ENCODE measurements at regions not wholly inside any gene's neighbourhood (a gene's known extent, or its start where the extent isn't known, plus 50 kb on each side); places are given as distances from the start of the nearest gene placed in this dataset.

GRCh38 chr7:85412912-85413311 is 226.1 kb upstream of the SEMA3D start:
- no peaks in the 10 kb centered on the region for H3K36me3 ChIP-seq (ENCODE audit: control insufficient read depth, insufficient read depth, low read length)
- no peak overlapping the region for H3K27ac ChIP-seq (ENCODE audit: low read length)
- no peaks in the 10 kb centered on the region for H3K9me3 ChIP-seq (replicated peaks; ENCODE audit: control insufficient read depth, low read depth, low read length)
- DNase-seq: no peak
- no peaks in the 10 kb centered on the region for H3K4me1 ChIP-seq (ENCODE audit: control insufficient read depth, insufficient read depth, low read length)
- H3K4me3 ChIP-seq (ENCODE audit: low read length): no peak overlapping the region
- no peaks in the 10 kb centered on the region for H3K27me3 ChIP-seq (ENCODE audit: control insufficient read depth, insufficient read depth, low read length)
- no CpG with 5 or more reads among the region's 3 CpGs for WGBS (ENCODE audit: insufficient coverage)

GRCh38 chr7:85407391-85407790 is 220.5 kb upstream of the SEMA3D start:
- Histone ChIP-seq H3K4me3 (ENCODE audit: low read length) (no peak overlapping the region), H3K9me3 (replicated peaks; ENCODE audit: control insufficient read depth, low read depth, low read length) (no peaks in the 10 kb centered on the region), H3K36me3 (ENCODE audit: control insufficient read depth, insufficient read depth, low read length) (no peaks in the 10 kb centered on the region), H3K27ac (ENCODE audit: low read length) (no peak overlapping the region), H3K27me3 (ENCODE audit: control insufficient read depth, insufficient read depth, low read length) (no peaks in the 10 kb centered on the region), H3K4me1 (ENCODE audit: control insufficient read depth, insufficient read depth, low read length) (no peaks in the 10 kb centered on the region)
- DNase-seq: peak; percentile 28
- 33% methylated on average over 2 of the region's 3 CpGs for WGBS (ENCODE audit: insufficient coverage)

DNA sequence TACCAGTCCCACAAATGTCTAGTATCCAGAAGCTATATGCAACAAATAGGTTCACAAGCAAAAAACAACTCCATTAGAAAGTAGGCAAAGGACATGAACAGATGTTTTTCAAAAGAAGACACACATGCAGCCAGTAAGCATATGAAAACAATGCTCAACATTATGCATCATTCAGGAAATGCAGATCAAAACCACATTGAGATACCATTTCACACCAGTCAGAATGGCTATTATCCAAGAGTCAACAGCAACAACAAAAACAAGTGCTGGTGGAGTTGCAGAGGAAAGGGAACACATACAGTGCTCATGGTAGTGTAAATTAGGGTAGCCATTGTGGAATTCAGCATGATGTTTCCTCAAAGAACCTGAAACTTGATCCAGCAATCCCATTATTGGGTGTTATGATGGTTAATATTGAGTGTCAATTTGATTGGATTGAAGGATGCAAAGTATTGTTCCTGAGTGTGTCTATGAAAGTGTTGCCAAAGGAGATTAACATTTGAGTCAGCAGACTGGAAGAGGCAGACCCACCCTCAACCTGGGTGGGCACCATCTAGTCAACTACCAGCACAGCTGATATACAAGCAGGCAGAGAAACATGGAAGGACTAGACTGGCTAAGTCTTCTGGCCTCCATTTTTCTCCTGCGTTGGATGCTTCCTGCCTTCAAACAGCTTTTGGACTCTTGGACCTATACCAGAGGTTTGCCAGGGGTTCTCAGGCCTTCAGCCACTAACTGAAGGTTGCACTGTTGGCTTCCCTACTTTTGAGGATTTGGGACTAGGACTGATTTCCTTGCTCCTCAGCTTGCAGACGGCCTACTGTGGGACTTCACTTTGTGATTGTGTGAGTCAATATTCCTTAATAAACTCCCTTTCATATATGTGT is 218.4 kb upstream of the SEMA3D start:
- no peak for DNase-seq
- Histone ChIP-seq H3K4me1 (ENCODE audit: control insufficient read depth, insufficient read depth, low read length) (no peaks in the 10 kb centered on the region), H3K27ac (ENCODE audit: low read length) (no peak overlapping the region), H3K9me3 (replicated peaks; ENCODE audit: control insufficient read depth, low read depth, low read length) (no peaks in the 10 kb centered on the region), H3K27me3 (ENCODE audit: control insufficient read depth, insufficient read depth, low read length) (no peaks in the 10 kb centered on the region), H3K36me3 (ENCODE audit: control insufficient read depth, insufficient read depth, low read length) (no peaks in the 10 kb centered on the region), H3K4me3 (ENCODE audit: low read length) (no peak overlapping the region)
- 86% methylated on average over 1 of the region's 2 CpGs for WGBS (ENCODE audit: insufficient coverage)

GRCh38 chr7:85396676-85397075 is 209.8 kb upstream of the SEMA3D start:
- Histone ChIP-seq H3K4me3 (ENCODE audit: low read length) (no peak overlapping the region), H3K9me3 (replicated peaks; ENCODE audit: control insufficient read depth, low read depth, low read length) (no peaks in the 10 kb centered on the region), H3K4me1 (ENCODE audit: control insufficient read depth, insufficient read depth, low read length) (no peaks in the 10 kb centered on the region), H3K27me3 (ENCODE audit: control insufficient read depth, insufficient read depth, low read length) (no peaks in the 10 kb centered on the region), H3K27ac (ENCODE audit: low read length) (no peak overlapping the region), H3K36me3 (ENCODE audit: control insufficient read depth, insufficient read depth, low read length) (no peaks in the 10 kb centered on the region)
- DNase-seq: no peak
- no CpG with 5 or more reads among the region's 1 CpG for WGBS (ENCODE audit: insufficient coverage)

- no peaks in the 10 kb centered on the region for H3K4me1 ChIP-seq (ENCODE audit: control insufficient read depth, insufficient read depth, low read length)
- no peak overlapping the region for H3K4me3 ChIP-seq (ENCODE audit: low read length)
- WGBS (ENCODE audit: insufficient coverage): no CpG with 5 or more reads among the region's 1 CpG
- no peaks in the 10 kb centered on the region for H3K9me3 ChIP-seq (replicated peaks; ENCODE audit: control insufficient read depth, low read depth, low read length)
- DNase-seq: no peak
- no peak overlapping the region for H3K27ac ChIP-seq (ENCODE audit: low read length)
- no peaks in the 10 kb centered on the region for H3K36me3 ChIP-seq (ENCODE audit: control insufficient read depth, insufficient read depth, low read length)
- no peaks in the 10 kb centered on the region for H3K27me3 ChIP-seq (ENCODE audit: control insufficient read depth, insufficient read depth, low read length)
Measured at GRCh38 chr7:85392789-85393188, 205.9 kb upstream of the SEMA3D start.

DNA sequence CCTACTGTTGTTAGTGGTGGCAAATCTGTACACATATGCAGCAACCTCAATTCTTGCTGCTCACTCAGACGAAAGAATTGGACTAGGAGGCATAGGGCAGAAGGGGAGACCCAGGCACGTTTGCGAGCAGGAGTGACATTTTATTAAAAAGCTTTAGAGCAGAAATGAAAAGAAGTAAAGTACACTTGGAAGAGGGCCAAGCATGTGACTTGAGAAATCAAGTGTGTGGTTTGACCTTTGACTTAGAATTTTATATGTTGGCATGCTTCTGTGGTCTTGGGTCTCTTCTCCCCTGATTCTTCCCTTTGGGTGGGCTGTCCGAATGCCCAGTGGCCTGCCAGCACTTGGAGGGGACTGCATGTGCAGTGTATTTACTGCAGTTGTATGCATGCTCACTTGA is 205.5 kb upstream of the SEMA3D start:
- Histone ChIP-seq H3K9me3 (replicated peaks; ENCODE audit: control insufficient read depth, low read depth, low read length) (no peaks in the 10 kb centered on the region), H3K4me3 (ENCODE audit: low read length) (no peak overlapping the region)
- 50% methylated on average over 2 of the region's 4 CpGs for WGBS (ENCODE audit: insufficient coverage)

DNA sequence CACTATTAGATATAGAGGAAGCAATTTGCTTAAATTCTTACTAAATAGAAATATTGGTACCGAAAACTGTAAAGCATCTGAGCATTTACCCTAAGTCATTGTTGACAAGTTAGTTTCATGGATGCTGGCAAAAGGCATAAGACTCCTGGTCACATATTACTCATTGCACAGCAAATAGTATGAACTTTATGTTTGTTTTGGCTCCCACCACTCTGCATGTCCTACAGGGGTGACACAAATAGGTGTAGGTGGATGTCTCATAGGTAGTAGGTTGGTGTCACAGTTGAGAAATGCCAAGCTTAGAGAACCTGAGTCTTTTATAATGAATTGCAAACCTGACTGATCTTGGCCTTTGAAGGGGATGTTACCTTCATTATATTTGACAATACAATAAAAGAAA is 199.6 kb upstream of the SEMA3D start:
- Histone ChIP-seq H3K36me3 (ENCODE audit: control insufficient read depth, insufficient read depth, low read length) (no peaks in the 10 kb centered on the region), H3K27ac (ENCODE audit: low read length) (no peak overlapping the region), H3K27me3 (ENCODE audit: control insufficient read depth, insufficient read depth, low read length) (no peaks in the 10 kb centered on the region), H3K4me1 (ENCODE audit: control insufficient read depth, insufficient read depth, low read length) (no peaks in the 10 kb centered on the region), H3K4me3 (ENCODE audit: low read length) (no peak overlapping the region), H3K9me3 (replicated peaks; ENCODE audit: control insufficient read depth, low read depth, low read length) (no peaks in the 10 kb centered on the region)
- no peak for DNase-seq
- no CpG with 5 or more reads among the region's 1 CpG for WGBS (ENCODE audit: insufficient coverage)

More for the DNA sequence above, 205.5 kb upstream of the SEMA3D start:
- Histone ChIP-seq H3K27ac (ENCODE audit: low read length) (no peak overlapping the region), H3K36me3 (ENCODE audit: control insufficient read depth, insufficient read depth, low read length) (no peaks in the 10 kb centered on the region), H3K4me1 (ENCODE audit: control insufficient read depth, insufficient read depth, low read length) (no peaks in the 10 kb centered on the region), H3K27me3 (ENCODE audit: control insufficient read depth, insufficient read depth, low read length) (no peaks in the 10 kb centered on the region)
- DNase-seq: no peak

DNA sequence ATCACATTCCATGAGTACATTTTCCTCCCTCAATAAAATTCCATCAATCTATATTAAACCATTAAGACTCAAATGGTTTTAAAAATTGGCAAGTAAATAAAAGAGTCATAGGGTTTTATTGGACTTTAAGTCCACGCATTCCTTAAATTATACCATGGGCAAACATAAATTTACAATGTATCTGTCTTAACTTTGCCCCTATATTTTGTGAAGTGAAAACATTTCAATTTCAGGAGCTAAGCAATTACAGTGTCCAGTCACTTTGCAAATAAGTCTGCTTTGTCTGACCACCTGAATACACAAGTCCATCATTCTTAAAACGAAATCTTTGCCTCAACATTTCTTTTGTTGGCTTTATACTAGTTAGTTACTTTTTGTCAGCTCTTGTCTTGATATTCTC is 197.5 kb upstream of the SEMA3D start:
- H3K27ac ChIP-seq (ENCODE audit: low read length): no peak overlapping the region
- WGBS (ENCODE audit: insufficient coverage): no CpG with 5 or more reads among the region's 2 CpGs
- H3K4me3 ChIP-seq (ENCODE audit: low read length): no peak overlapping the region
- no peaks in the 10 kb centered on the region for H3K4me1 ChIP-seq (ENCODE audit: control insufficient read depth, insufficient read depth, low read length)
- H3K36me3 ChIP-seq (ENCODE audit: control insufficient read depth, insufficient read depth, low read length): no peaks in the 10 kb centered on the region
- no peaks in the 10 kb centered on the region for H3K27me3 ChIP-seq (ENCODE audit: control insufficient read depth, insufficient read depth, low read length)
- no peaks in the 10 kb centered on the region for H3K9me3 ChIP-seq (replicated peaks; ENCODE audit: control insufficient read depth, low read depth, low read length)
- no peak for DNase-seq

GRCh38 chr7:85381212-85381611 is 194.4 kb upstream of the SEMA3D start:
- Histone ChIP-seq H3K9me3 (replicated peaks; ENCODE audit: control insufficient read depth, low read depth, low read length) (no peaks in the 10 kb centered on the region), H3K4me3 (ENCODE audit: low read length) (no peak overlapping the region), H3K4me1 (ENCODE audit: control insufficient read depth, insufficient read depth, low read length) (no peaks in the 10 kb centered on the region), H3K36me3 (ENCODE audit: control insufficient read depth, insufficient read depth, low read length) (no peaks in the 10 kb centered on the region), H3K27me3 (ENCODE audit: control insufficient read depth, insufficient read depth, low read length) (no peaks in the 10 kb centered on the region), H3K27ac (ENCODE audit: low read length) (no peak overlapping the region)
- no peak for DNase-seq
- 85% methylated on average over 10 of the region's 16 CpGs for WGBS (ENCODE audit: insufficient coverage)

GRCh38 chr7:85376589-85376988 is 189.7 kb upstream of the SEMA3D start:
- no peaks in the 10 kb centered on the region for H3K4me1 ChIP-seq (ENCODE audit: control insufficient read depth, insufficient read depth, low read length)
- H3K27me3 ChIP-seq (ENCODE audit: control insufficient read depth, insufficient read depth, low read length): no peaks in the 10 kb centered on the region
- no peaks in the 10 kb centered on the region for H3K9me3 ChIP-seq (replicated peaks; ENCODE audit: control insufficient read depth, low read depth, low read length)
- DNase-seq: no peak
- 75% methylated on average over 1 of the region's 2 CpGs for WGBS (ENCODE audit: insufficient coverage)
- H3K27ac ChIP-seq (ENCODE audit: low read length): no peak overlapping the region
- H3K4me3 ChIP-seq (ENCODE audit: low read length): no peak overlapping the region
- H3K36me3 ChIP-seq (ENCODE audit: control insufficient read depth, insufficient read depth, low read length): no peaks in the 10 kb centered on the region

Measured in muscle of leg (tissue), 3 donors.